K562 (cell line): ENCODE measurements at regions not wholly inside any gene's neighbourhood (a gene's known extent, or its start where the extent isn't known, plus 50 kb on each side); places are given as distances from the start of the nearest gene placed in this dataset.

Experiments
- ATAC-seq: fragments of 200-7000 bp; cut with Tn5 transposase; 3 replicates; pipeline ENCODE4 v1.9.1; 2020; ENCODE audit warnings: moderate library complexity
- BruUV-seq: library from RNA; stranded (reverse); fragments of 400-500 nt; replicated peaks from 2 replicates; lab custom pipeline; 2021; lab: Mats Ljungman, UMichigan
- CTCF ChIA-PET: fragments of 300-600 bp; formaldehyde crosslinking; extraction: SDS; loops from one replicate; lab custom pipeline; 2021; ENCODE audit warnings: low intra/inter-chr PET ratio; lab: Yijun Ruan, JAX
- POLR2A ChIA-PET: fragments of 300-600, 350-650 bp; sonication (Branson Sonifier 250); formaldehyde crosslinking; extraction: SDS; loops from one replicate; lab custom pipeline; 2021; ENCODE audit warnings: antibody characterized with exemption, inconsistent platforms; lab: Yijun Ruan, JAX
- DNase-seq, 4 experiments: peaks; one replicate each; pipeline versions ENCODE4 v3.0.0 to v3.0.0-alpha.2; 2011 to 2018; ENCODE audit warnings: low spot score in 3 of 4, mixed read lengths in 3 of 4; ENCODE audit errors: extremely low read depth in 1 of 4
- FAIRE-seq: peaks from 2 replicates; lab custom pipeline; 2011; peaks lifted over from hg19 to GRCh38; lab: Jason Lieb, UNC
- H2AFZ ChIP-seq: 2 replicates; pipeline ENCODE4 v1.6.0; 2011; ENCODE audit warnings: low read depth, low read length, control low read depth, inconsistent platforms
- H3K27ac ChIP-seq: fragments of 200-600 bp; 3 replicates; pipeline ENCODE4 v1.8.0; 2011; ENCODE audit warnings: low read depth, mild to moderate bottlenecking, control low read depth, inconsistent platforms, low read length, moderate library complexity, mixed read lengths; ENCODE audit errors: extremely low read depth
- H3K27me3 ChIP-seq, 2 experiments: fragments of 300-600 bp in 1 of 2; 2 replicates in 1 of 2; 3 replicates in 1 of 2; pipeline versions ENCODE4 v1.6.0 to v1.8.0; 2011; ENCODE audit warnings: inconsistent platforms in 2 of 2, low read length in 2 of 2, mild to moderate bottlenecking in 1 of 2, mixed read lengths in 1 of 2, moderate library complexity in 1 of 2; ENCODE audit not compliant: control insufficient read depth in 2 of 2, insufficient read depth in 2 of 2
- H3K36me3 ChIP-seq: fragments of 300-600 bp; 3 replicates; pipeline ENCODE4 v1.8.0; 2011; ENCODE audit warnings: mild to moderate bottlenecking, low read length, inconsistent platforms; ENCODE audit not compliant: control insufficient read depth, insufficient read depth
- H3K4me1 ChIP-seq, 2 experiments: fragments of 200-600 bp in 1 of 2; replicated peaks in 1 of 2; 2 replicates in 1 of 2; 3 replicates in 1 of 2; pipeline versions ENCODE4 v1.5.1 to v1.8.0; 2011; ENCODE audit warnings: inconsistent platforms in 2 of 2, low read length in 2 of 2, mild to moderate bottlenecking in 1 of 2, mixed read lengths in 1 of 2, moderate library complexity in 1 of 2; ENCODE audit not compliant: control insufficient read depth in 2 of 2, insufficient read depth in 2 of 2
- H3K4me2 ChIP-seq: 2 replicates; pipeline ENCODE4 v1.6.1; 2011; ENCODE audit warnings: low read length, control low read depth, inconsistent platforms, mixed read lengths; ENCODE audit not compliant: insufficient read depth
- H3K4me3 ChIP-seq: fragments of 200-600 bp; sonication (generic), shearing (Covaris generic); 2 replicates; pipeline ENCODE4 v1.5.1; 2016; ENCODE audit warnings: control low read depth, inconsistent platforms
- H3K79me2 ChIP-seq: fragments of 200-600 bp; 3 replicates; pipeline ENCODE4 v1.8.0; 2011; ENCODE audit warnings: low read length, inconsistent platforms; ENCODE audit not compliant: control insufficient read depth, insufficient read depth
- H3K9ac ChIP-seq, 2 experiments: 2 replicates each; pipeline versions ENCODE4 v1.6.0 to v1.6.1; 2011; ENCODE audit warnings: low read depth in 2 of 2, low read length in 2 of 2, control low read depth in 1 of 2, inconsistent platforms in 1 of 2, mild to moderate bottlenecking in 1 of 2, mixed read lengths in 1 of 2; ENCODE audit not compliant: insufficient read depth in 1 of 2
- H3K9me1 ChIP-seq: one replicate; pipeline ENCODE4 v1.6.0; 2011; ENCODE audit warnings: inconsistent platforms, mild to moderate bottlenecking, low read length, moderate library complexity; ENCODE audit not compliant: control insufficient read depth, insufficient read depth
- H3K9me3 ChIP-seq: replicated peaks from 2 replicates; pipeline ENCODE4 v1.5.1; 2011; ENCODE audit warnings: low read depth, low read length, inconsistent platforms; ENCODE audit not compliant: control insufficient read depth, insufficient read depth
- H4K20me1 ChIP-seq: replicated peaks from 2 replicates; pipeline ENCODE4 v1.6.1; 2011; ENCODE audit warnings: low read length, inconsistent platforms, mixed read lengths; ENCODE audit not compliant: control insufficient read depth, insufficient read depth
- ADNP ChIP-seq: fragments of 200-800 bp; sonication (Bioruptor generic); IDR thresholded peaks from 2 replicates; pipeline ENCODE4 v1.6.1; 2016; ENCODE audit warnings: missing genetic modification characterization, missing compliant biosample characterization
- CCNT2 ChIP-seq: IDR thresholded peaks from 2 replicates; pipeline ENCODE4 v1.6.1; 2011; ENCODE audit warnings: borderline replicate concordance, low read depth, mild to moderate bottlenecking, moderate library complexity, mixed read lengths, low read length; ENCODE audit not compliant: insufficient read length; ENCODE audit errors: extremely low read depth
- CSDE1 ChIP-seq, 2 experiments: fragments of 450-650 bp; IDR thresholded peaks; 2 replicates each; pipeline ENCODE4 v1.6.1; 2016; ENCODE audit warnings: mild to moderate bottlenecking in 1 of 2
- PRPF4 ChIP-seq: fragments of 200-400 bp; formaldehyde crosslinking; IDR thresholded peaks from one replicate; pipeline ENCODE4 v1.6.1; 2017; ENCODE audit warnings: low read length, low read depth, mild to moderate bottlenecking; ENCODE audit not compliant: insufficient read depth, poor library complexity, severe bottlenecking
- SMARCE1 ChIP-seq: fragments of 450-650 bp; IDR thresholded peaks from 2 replicates; pipeline ENCODE4 v1.7.1; 2016; ENCODE audit warnings: mild to moderate bottlenecking
- SOX6 ChIP-seq: fragments of 450-650 bp; IDR thresholded peaks from 2 replicates; pipeline ENCODE4 v1.6.1; 2014; ENCODE audit warnings: mild to moderate bottlenecking
- TBP ChIP-seq: optimal IDR thresholded peaks from 2 replicates; pipeline ENCODE3; 2011; ENCODE audit warnings: low read depth, low read length, improper control_type of control experiment
- THRAP3 ChIP-seq: fragments of 450-650 bp; IDR thresholded peaks from 2 replicates; pipeline ENCODE4 v1.6.1; 2016; ENCODE audit warnings: mild to moderate bottlenecking, inconsistent platforms, borderline replicate concordance
- ZFP91 ChIP-seq: sonication (generic); formaldehyde crosslinking; IDR thresholded peaks from 2 replicates; pipeline ENCODE4 v1.8.0; 2022; ENCODE audit warnings: mild to moderate bottlenecking, missing genetic modification reagents
- ZNF512 ChIP-seq: IDR thresholded peaks from 2 replicates; pipeline ENCODE4 v1.6.1; 2016; ENCODE audit warnings: missing genetic modification characterization, missing compliant biosample characterization
- ZNF780A ChIP-seq: fragments of 250-450 bp; sonication (Bioruptor Pico); IDR thresholded peaks from 2 replicates; pipeline ENCODE4 v1.5.0; 2021; ENCODE audit warnings: mild to moderate bottlenecking
- WGBS: fragments of 100-300 bp; shearing (Covaris generic); methylation state at CpG from one replicate; pipeline ENCODE4 v1.1.6; 2016; ENCODE audit warnings: low coverage, mixed read lengths; ENCODE audit not compliant: insufficient coverage; ENCODE audit errors: missing lambda C conversion rate; 5-methylcytosine and 5-hydroxymethylcytosine counted together
- in situ Hi-C: fragments of 300-500 bp; cut with MboI; formaldehyde crosslinking; loops from 4 replicates; pipeline ENCODE4 v1.15.0; 2018; ENCODE audit warnings: inconsistent platforms, mixed read lengths
- intact Hi-C: fragments of 100-400 bp; cut with micrococcal nuclease; formaldehyde crosslinking; loops from 2 replicates; pipeline ENCODE4 v1.14.2; 2022

DNA sequence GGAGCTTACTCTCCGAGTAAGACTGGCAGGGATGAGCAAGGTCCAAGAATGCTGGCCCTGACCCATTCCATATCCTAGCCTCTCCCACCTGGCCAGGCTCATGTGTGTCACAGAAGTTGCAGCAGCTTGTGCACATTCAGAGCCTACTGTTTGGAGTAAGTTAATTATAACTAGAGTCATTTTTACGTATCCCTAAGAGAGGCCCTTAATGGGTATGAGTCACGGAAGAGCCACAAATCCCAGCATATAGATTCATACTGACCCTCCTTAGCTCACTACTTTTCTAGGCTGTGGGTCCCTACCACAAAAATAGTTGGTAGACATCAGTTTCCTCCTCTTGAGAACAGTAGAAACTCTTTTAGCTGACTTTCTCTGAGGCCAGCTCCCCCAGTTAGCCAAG lies 118.3 kb upstream of the FRG1 start:
- Histone ChIP-seq H3K4me2 (no peak overlapping the region), H3K9me1 (no peaks in the 10 kb centered on the region), H3K79me2 (no peaks in the 10 kb centered on the region), H3K4me3 (no peak overlapping the region), H3K27ac (no peak overlapping the region), H4K20me1 (no peaks in the 10 kb centered on the region), H3K4me1 (no peaks in the 10 kb centered on the region), H3K36me3 (no peaks in the 10 kb centered on the region), H2AFZ (no peak overlapping the region), H3K27me3 (no peaks in the 10 kb centered on the region), H3K9me3 (no peaks in the 10 kb centered on the region), H3K9ac (no peak overlapping the region)
- no TSS peak for BruUV-seq
- in situ Hi-C loops, result no loop called here
- no peak for FAIRE-seq
- intact Hi-C loops, result no loop called here
- CTCF ChIA-PET, result no interaction called here
- TF ChIP-seq SMARCE1, result no peak
- TF ChIP-seq ZNF780A (CRISPR knock-in tag), result no peak
- no peak for TF ChIP-seq ZFP91 (CRISPR knock-in tag)
- TF ChIP-seq TBP, result no peak
- no peak for TF ChIP-seq CSDE1 (IDR thresholded peaks at IDR 0.05)
- TF ChIP-seq CCNT2, result no peak
- no peak for TF ChIP-seq PRPF4
- no peak for TF ChIP-seq ADNP
- TF ChIP-seq ZNF512, result no peak
- TF ChIP-seq THRAP3, result no peak
- TF ChIP-seq SOX6, result no peak
- no peak for DNase-seq
- 0% methylated on average over 3 of the region's 3 CpGs for WGBS
- ATAC-seq, result no peak
- POLR2A ChIA-PET, result interaction anchor here (1.0 to 1.2 kb wide), 2 partner anchors 12 to 17 kb away, joined by 3 read pairs; no protein-coding TSS in a partner anchor
